IMR-90 (cell line): ENCODE measurements at regions not wholly inside any gene's neighbourhood (a gene's known extent, or its start where the extent isn't known, plus 50 kb on each side); places are given as distances from the start of the nearest gene placed in this dataset.

Experiments used
- ATAC-seq: fragments of 200-7000 bp; cut with Tn5 transposase; 2 replicates; pipeline ENCODE4 v1.9.1; 2020; ENCODE audit warnings: low read depth, mild to moderate bottlenecking, moderate library complexity
- BruUV-seq: library from RNA; stranded (reverse); fragments of 400-500 nt; replicated peaks from 2 replicates; lab custom pipeline; 2021; lab: Mats Ljungman, UMichigan
- CTCF ChIA-PET: fragments of 300-600 bp; formaldehyde crosslinking; extraction: SDS; loops from one replicate; lab custom pipeline; 2021; ENCODE audit warnings: antibody characterized with exemption; lab: Yijun Ruan, JAX
- POLR2A ChIA-PET: fragments of 300-600 bp; sonication (Branson Sonifier 250); formaldehyde crosslinking; loops from one replicate; lab custom pipeline; 2022; ENCODE audit warnings: antibody characterized with exemption; ENCODE audit not compliant: unreplicated experiment; lab: Charles Lee
- DNase-seq: peaks from one replicate; pipeline ENCODE4 v3.0.0; 2013
- H2AFZ ChIP-seq: replicated peaks from 2 replicates; pipeline ENCODE3; 2013; ENCODE audit warnings: low read length, mild to moderate bottlenecking; ENCODE audit not compliant: poor library complexity
- H2AK5ac ChIP-seq: 2 replicates; pipeline ENCODE4 v1.6.1; 2013; ENCODE audit warnings: low read depth, low read length, inconsistent platforms
- H2AK9ac ChIP-seq: replicated peaks from 2 replicates; pipeline ENCODE3; 2013; ENCODE audit warnings: mild to moderate bottlenecking, low read depth, low read length, moderate library complexity; ENCODE audit not compliant: poor library complexity
- H2BK120ac ChIP-seq: 2 replicates; pipeline ENCODE4 v1.6.1; 2013; ENCODE audit warnings: low read depth, low read length, inconsistent platforms
- H2BK15ac ChIP-seq: 3 replicates; pipeline ENCODE4 v1.6.1; 2013; ENCODE audit warnings: low read depth, low read length, inconsistent platforms
- H2BK20ac ChIP-seq: 2 replicates; pipeline ENCODE4 v1.6.1; 2013; ENCODE audit warnings: low read depth, mild to moderate bottlenecking, inconsistent platforms, low read length, moderate library complexity
- H2BK5ac ChIP-seq: 2 replicates; pipeline ENCODE4 v1.6.1; 2013; ENCODE audit warnings: mild to moderate bottlenecking, low read depth, low read length, inconsistent platforms; ENCODE audit not compliant: poor library complexity, severe bottlenecking
- H3K14ac ChIP-seq: replicated peaks from 2 replicates; pipeline ENCODE4 v1.6.1; 2013; ENCODE audit warnings: low read depth, low read length, inconsistent platforms
- H3K18ac ChIP-seq: 2 replicates; pipeline ENCODE4 v1.6.1; 2013; ENCODE audit warnings: low read depth, low read length, control low read depth
- H3K23ac ChIP-seq: 2 replicates; pipeline ENCODE4 v1.6.1; 2013; ENCODE audit warnings: low read depth, low read length, inconsistent platforms
- H3K27ac ChIP-seq: 2 replicates; pipeline ENCODE4 v1.5.1; 2013; ENCODE audit warnings: mild to moderate bottlenecking, control low read depth, low read length; ENCODE audit not compliant: insufficient read depth
- H3K27me3 ChIP-seq: 2 replicates; pipeline ENCODE4 v1.6.1; 2013; ENCODE audit warnings: low read length; ENCODE audit not compliant: control insufficient read depth, insufficient read depth
- H3K36me3 ChIP-seq: 2 replicates; pipeline ENCODE4 v1.6.1; 2013; ENCODE audit warnings: low read length, mixed read lengths; ENCODE audit not compliant: control insufficient read depth, insufficient read depth
- H3K4ac ChIP-seq: 2 replicates; pipeline ENCODE4 v1.6.1; 2013; ENCODE audit warnings: low read depth, low read length, inconsistent platforms
- H3K4me1 ChIP-seq: 2 replicates; pipeline ENCODE4 v1.6.1; 2013; ENCODE audit warnings: low read length, mixed read lengths; ENCODE audit not compliant: control insufficient read depth, insufficient read depth
- H3K4me2 ChIP-seq: 2 replicates; pipeline ENCODE4 v1.6.1; 2013; ENCODE audit warnings: low read depth, mild to moderate bottlenecking, control low read depth, low read length, moderate library complexity
- H3K4me3 ChIP-seq: 2 replicates; pipeline ENCODE4 v1.5.1; 2013; ENCODE audit warnings: low read depth, mild to moderate bottlenecking, control low read depth, low read length, moderate library complexity; ENCODE audit not compliant: insufficient read depth
- H3K56ac ChIP-seq: 2 replicates; pipeline ENCODE4 v1.6.1; 2013; ENCODE audit warnings: low read length, inconsistent platforms; ENCODE audit not compliant: insufficient read depth; ENCODE audit errors: extremely low read depth
- H3K79me1 ChIP-seq, 2 experiments: 2 replicates each; pipeline ENCODE4 v1.6.1; 2013; ENCODE audit warnings: low read length in 2 of 2, inconsistent platforms in 1 of 2, low read depth in 1 of 2
- H3K9ac ChIP-seq: 2 replicates; pipeline ENCODE4 v1.6.1; 2013; ENCODE audit warnings: low read depth, low read length, control low read depth
- H3K9me1 ChIP-seq: 2 replicates; pipeline ENCODE4 v1.6.1; 2013; ENCODE audit warnings: low read length, inconsistent platforms; ENCODE audit not compliant: insufficient read depth
- H3K9me3 ChIP-seq: 2 replicates; pipeline ENCODE4 v1.6.1; 2013; ENCODE audit warnings: low read length; ENCODE audit not compliant: control insufficient read depth, insufficient read depth
- H4K20me1 ChIP-seq: 2 replicates; pipeline ENCODE4 v1.6.1; 2013; ENCODE audit warnings: low read length, inconsistent platforms; ENCODE audit not compliant: insufficient read depth
- H4K5ac ChIP-seq: 2 replicates; pipeline ENCODE4 v1.6.1; 2013; ENCODE audit warnings: mild to moderate bottlenecking, low read depth, low read length, control low read depth
- H4K8ac ChIP-seq, 2 experiments: 2 replicates each; pipeline ENCODE4 v1.6.1; 2013; ENCODE audit warnings: low read depth in 2 of 2, low read length in 2 of 2, control low read depth in 1 of 2, inconsistent platforms in 1 of 2
- H4K91ac ChIP-seq: 2 replicates; pipeline ENCODE4 v1.6.1; 2013; ENCODE audit warnings: low read depth, low read length, inconsistent platforms; ENCODE audit not compliant: insufficient read depth
- CEBPB ChIP-seq: IDR thresholded peaks from 2 replicates; pipeline ENCODE4 v1.6.1; 2012; ENCODE audit warnings: low read depth, low read length, improper control_type of control experiment
- FOS ChIP-seq: fragments of 150-350 bp; IDR thresholded peaks from 2 replicates; pipeline ENCODE4 v1.6.1; 2016; ENCODE audit warnings: low read depth, low read length
- MAZ ChIP-seq: IDR thresholded peaks from 2 replicates; pipeline ENCODE4 v1.6.1; 2012; ENCODE audit warnings: low read depth, mild to moderate bottlenecking, low read length, improper control_type of control experiment, moderate library complexity, borderline replicate concordance
- NFE2L2 ChIP-seq: fragments of 150-350 bp; IDR thresholded peaks from 2 replicates; pipeline ENCODE4 v1.6.1; 2016; ENCODE audit warnings: low read depth, mild to moderate bottlenecking, low read length
- POLR2A ChIP-seq: IDR thresholded peaks from 2 replicates; pipeline ENCODE4 v1.6.1; 2012; ENCODE audit warnings: mild to moderate bottlenecking, low read depth, low read length
- RAD21 ChIP-seq: IDR thresholded peaks from 2 replicates; pipeline ENCODE4 v1.6.1; 2012; ENCODE audit warnings: low read length, improper control_type of control experiment
- RCOR1 ChIP-seq: IDR thresholded peaks from 2 replicates; pipeline ENCODE4 v1.6.1; 2012; ENCODE audit warnings: mild to moderate bottlenecking, low read length, improper control_type of control experiment; ENCODE audit not compliant: insufficient replicate concordance
- SMC3 ChIP-seq: fragments of 150-350 bp; IDR thresholded peaks from 2 replicates; pipeline ENCODE4 v1.6.1; 2016; ENCODE audit warnings: low read depth, mild to moderate bottlenecking, antibody characterized with exemption, low read length, moderate library complexity
- WGBS, 2 experiments: methylation state at CpG; one replicate each; pipeline versions ENCODE4 v1.1.5 to v1.1.7; 2013; ENCODE audit warnings: missing lambda C conversion rate in 2 of 2; ENCODE audit not compliant: insufficient read length in 1 of 2; ENCODE audit errors: extremely low coverage in 2 of 2; 5-methylcytosine and 5-hydroxymethylcytosine counted together
- dilution Hi-C: fragments of 300-500 bp; cut with HindIII; formaldehyde crosslinking; loops from one replicate; pipeline ENCODE4 v1.14.3; 2018; ENCODE audit warnings: low sequenced_read_pairs; ENCODE audit not compliant: unreplicated experiment
- in situ Hi-C: fragments of 300-500 bp; cut with MboI; formaldehyde crosslinking; loops from 3 replicates; pipeline ENCODE4 v1.14.3; 2019; ENCODE audit warnings: low sequenced_read_pairs, inconsistent platforms, mixed read lengths
- intact Hi-C: fragments of 100-400 bp; cut with micrococcal nuclease; formaldehyde crosslinking; loops from 2 replicates; pipeline ENCODE4 v1.10.0; 2022
- TF ChIP-seq, protein P1 (sequence below): fragments of 150-350 bp; IDR thresholded peaks from 2 replicates; pipeline ENCODE4 v1.6.1; 2016; ENCODE audit warnings: low read depth, mild to moderate bottlenecking, low read length, moderate library complexity, borderline replicate concordance
- TF ChIP-seq, protein P2 (sequence below): conservative IDR thresholded peaks from 2 replicates; pipeline ENCODE4 v1.5.1; 2012; ENCODE audit warnings: mild to moderate bottlenecking, low read depth, low read length, improper control_type of control experiment

DNA sequence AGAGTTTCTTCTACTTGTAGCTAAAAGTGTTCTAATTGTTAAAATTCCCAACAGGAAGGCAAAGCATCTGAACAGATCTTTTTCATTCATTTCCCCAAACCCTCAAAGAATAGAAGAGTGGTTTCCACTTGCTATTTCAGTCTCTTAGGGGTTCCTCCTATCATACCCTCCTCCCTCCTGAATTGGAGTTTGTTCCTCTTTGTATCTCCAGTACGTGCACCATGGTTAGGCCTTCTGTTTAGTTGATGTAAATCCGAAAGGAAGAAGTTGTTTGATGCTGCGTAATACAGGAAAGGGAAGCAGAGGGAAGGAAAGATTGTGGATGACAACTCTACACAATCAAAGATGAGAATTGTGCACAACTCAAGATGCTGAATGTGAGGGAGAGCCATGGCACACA, 303.6 kb downstream of the PIK3R1 start:
- POLR2A ChIA-PET = no interaction called here
- Histone ChIP-seq H2AFZ (no peak overlapping the region), H2AK9ac (no peak overlapping the region)

More for the DNA sequence above, 303.6 kb downstream of the PIK3R1 start:
- in situ Hi-C loops (no loop called here), dilution Hi-C loops (no loop called here), intact Hi-C loops (no loop called here)
- H3K79me1 ChIP-seq = no peaks in the 10 kb centered on the region
- H3K4me2 ChIP-seq = no peak overlapping the region
- H3K23ac ChIP-seq = no peak overlapping the region
- H3K56ac ChIP-seq = no peak overlapping the region
- H3K9me1 ChIP-seq = peaks cover 4% of the 10 kb centered on the region
- H3K4me1 ChIP-seq = peaks cover 10% of the 10 kb centered on the region; the same call in 1 of the 2 replicates
- H4K5ac ChIP-seq = no peak overlapping the region
- ATAC-seq (no peak), DNase-seq (no peak)
- H3K36me3 ChIP-seq = no peaks in the 10 kb centered on the region
- H4K91ac ChIP-seq = no peak overlapping the region
- H2BK5ac ChIP-seq = no peak overlapping the region
- no peak overlapping the region for H2BK120ac ChIP-seq
- TF ChIP-seq NFE2L2 (no peak), RAD21 (no peak), POLR2A (no peak), RCOR1 (no peak), FOS (no peak), CEBPB (no peak), SMC3 (no peak), MAZ (no peak)
- TF ChIP-seq, protein P1, sequence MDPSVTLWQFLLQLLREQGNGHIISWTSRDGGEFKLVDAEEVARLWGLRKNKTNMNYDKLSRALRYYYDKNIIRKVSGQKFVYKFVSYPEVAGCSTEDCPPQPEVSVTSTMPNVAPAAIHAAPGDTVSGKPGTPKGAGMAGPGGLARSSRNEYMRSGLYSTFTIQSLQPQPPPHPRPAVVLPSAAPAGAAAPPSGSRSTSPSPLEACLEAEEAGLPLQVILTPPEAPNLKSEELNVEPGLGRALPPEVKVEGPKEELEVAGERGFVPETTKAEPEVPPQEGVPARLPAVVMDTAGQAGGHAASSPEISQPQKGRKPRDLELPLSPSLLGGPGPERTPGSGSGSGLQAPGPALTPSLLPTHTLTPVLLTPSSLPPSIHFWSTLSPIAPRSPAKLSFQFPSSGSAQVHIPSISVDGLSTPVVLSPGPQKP = no peak
- TF ChIP-seq, protein P2, sequence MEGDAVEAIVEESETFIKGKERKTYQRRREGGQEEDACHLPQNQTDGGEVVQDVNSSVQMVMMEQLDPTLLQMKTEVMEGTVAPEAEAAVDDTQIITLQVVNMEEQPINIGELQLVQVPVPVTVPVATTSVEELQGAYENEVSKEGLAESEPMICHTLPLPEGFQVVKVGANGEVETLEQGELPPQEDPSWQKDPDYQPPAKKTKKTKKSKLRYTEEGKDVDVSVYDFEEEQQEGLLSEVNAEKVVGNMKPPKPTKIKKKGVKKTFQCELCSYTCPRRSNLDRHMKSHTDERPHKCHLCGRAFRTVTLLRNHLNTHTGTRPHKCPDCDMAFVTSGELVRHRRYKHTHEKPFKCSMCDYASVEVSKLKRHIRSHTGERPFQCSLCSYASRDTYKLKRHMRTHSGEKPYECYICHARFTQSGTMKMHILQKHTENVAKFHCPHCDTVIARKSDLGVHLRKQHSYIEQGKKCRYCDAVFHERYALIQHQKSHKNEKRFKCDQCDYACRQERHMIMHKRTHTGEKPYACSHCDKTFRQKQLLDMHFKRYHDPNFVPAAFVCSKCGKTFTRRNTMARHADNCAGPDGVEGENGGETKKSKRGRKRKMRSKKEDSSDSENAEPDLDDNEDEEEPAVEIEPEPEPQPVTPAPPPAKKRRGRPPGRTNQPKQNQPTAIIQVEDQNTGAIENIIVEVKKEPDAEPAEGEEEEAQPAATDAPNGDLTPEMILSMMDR = no peak
- WGBS, 2 experiments = no CpG with 5 or more reads among the region's 3 CpGs
- H3K18ac ChIP-seq = no peak overlapping the region
- H2BK15ac ChIP-seq = no peak overlapping the region
- CTCF ChIA-PET = no interaction called here
- H2BK20ac ChIP-seq = no peak overlapping the region
- H3K9me3 ChIP-seq = no peaks in the 10 kb centered on the region
- H2AK5ac ChIP-seq = no peak overlapping the region
- H3K27ac ChIP-seq = no peak overlapping the region
- H3K4ac ChIP-seq = no peak overlapping the region
- no peak overlapping the region for H4K8ac ChIP-seq
- BruUV-seq = no TSS peak
- no peaks in the 10 kb centered on the region for H3K27me3 ChIP-seq
- H4K20me1 ChIP-seq = no peaks in the 10 kb centered on the region
- no peak overlapping the region for H3K9ac ChIP-seq
- H3K4me3 ChIP-seq = no peak overlapping the region
- no peak overlapping the region for H3K14ac ChIP-seq
